Astrocyte (in vitro differentiated cells and primary cell): ENCODE measurements at regions not wholly inside any gene's neighbourhood (a gene's known extent, or its start where the extent isn't known, plus 50 kb on each side); places are given as distances from the start of the nearest gene placed in this dataset.

ENCODE experiments used
- EZH2 ChIP-seq: IDR thresholded peaks from 2 replicates; pipeline ENCODE4 v1.6.1; 2012; ENCODE audit warnings: mild to moderate bottlenecking, low read length, inconsistent platforms; ENCODE audit not compliant: insufficient read depth
- TF ChIP-seq, protein P1 (sequence below): IDR thresholded peaks from 2 replicates; pipeline ENCODE4 v1.5.1; 2011; ENCODE audit warnings: low read depth, mild to moderate bottlenecking, inconsistent platforms, low read length, moderate library complexity; ENCODE audit not compliant: insufficient read depth

DNA sequence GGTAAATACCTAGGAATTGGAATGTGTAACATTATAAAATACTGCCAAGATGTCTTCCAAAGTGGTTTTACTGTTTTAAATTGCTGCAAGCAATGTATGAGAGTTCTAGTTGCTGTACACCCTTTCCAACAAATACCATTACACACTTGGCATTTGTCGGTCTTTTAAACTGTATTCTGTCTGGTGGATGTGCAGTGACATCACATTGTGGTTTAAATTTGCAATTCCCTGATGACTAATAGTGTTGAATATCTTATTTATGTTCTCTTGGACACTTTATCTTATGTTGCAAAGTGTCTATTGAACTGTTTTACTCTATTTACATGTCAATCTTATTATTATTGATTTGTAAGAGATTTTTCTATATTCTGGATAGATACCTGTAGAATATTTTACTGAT lies 561.2 kb upstream of the B3GALT2 start:
- TF ChIP-seq, protein P1, sequence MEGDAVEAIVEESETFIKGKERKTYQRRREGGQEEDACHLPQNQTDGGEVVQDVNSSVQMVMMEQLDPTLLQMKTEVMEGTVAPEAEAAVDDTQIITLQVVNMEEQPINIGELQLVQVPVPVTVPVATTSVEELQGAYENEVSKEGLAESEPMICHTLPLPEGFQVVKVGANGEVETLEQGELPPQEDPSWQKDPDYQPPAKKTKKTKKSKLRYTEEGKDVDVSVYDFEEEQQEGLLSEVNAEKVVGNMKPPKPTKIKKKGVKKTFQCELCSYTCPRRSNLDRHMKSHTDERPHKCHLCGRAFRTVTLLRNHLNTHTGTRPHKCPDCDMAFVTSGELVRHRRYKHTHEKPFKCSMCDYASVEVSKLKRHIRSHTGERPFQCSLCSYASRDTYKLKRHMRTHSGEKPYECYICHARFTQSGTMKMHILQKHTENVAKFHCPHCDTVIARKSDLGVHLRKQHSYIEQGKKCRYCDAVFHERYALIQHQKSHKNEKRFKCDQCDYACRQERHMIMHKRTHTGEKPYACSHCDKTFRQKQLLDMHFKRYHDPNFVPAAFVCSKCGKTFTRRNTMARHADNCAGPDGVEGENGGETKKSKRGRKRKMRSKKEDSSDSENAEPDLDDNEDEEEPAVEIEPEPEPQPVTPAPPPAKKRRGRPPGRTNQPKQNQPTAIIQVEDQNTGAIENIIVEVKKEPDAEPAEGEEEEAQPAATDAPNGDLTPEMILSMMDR, result no peak
- no peak for TF ChIP-seq EZH2
